Adrenal gland (tissue), 9 donors: ENCODE measurements at regions not wholly inside any gene's neighbourhood (a gene's known extent, or its start where the extent isn't known, plus 50 kb on each side); places are given as distances from the start of the nearest gene placed in this dataset.

ENCODE experiments used
- DNase-seq, 7 donors: peaks; one replicate each; pipeline ENCODE4 v3.0.0-alpha.2; 2019 to 2020
- H3K27ac ChIP-seq, 5 donors: fragments of 200-600 bp; sonication (generic) in 4 of 5; 1 replicate in 3 of 5; 2 replicates in 2 of 5; pipeline versions ENCODE4 v1.5.1 to v1.8.0; 2016 to 2020; ENCODE audit warnings: mild to moderate bottlenecking in 1 of 5
- H3K27me3 ChIP-seq: fragments of 200-600 bp; 2 replicates; pipeline ENCODE4 v1.8.0; 2021
- H3K36me3 ChIP-seq, 2 donors: fragments of 200-600 bp; replicated peaks in 1 of 2; 1 replicate in 1 of 2; 2 replicates in 1 of 2; pipeline versions ENCODE4 v1.5.1 to v1.8.0; 2018 to 2022
- H3K4me1 ChIP-seq, 2 donors: fragments of 200-600 bp; replicated peaks in 1 of 2; 1 replicate in 1 of 2; 2 replicates in 1 of 2; pipeline versions ENCODE4 v1.5.1 to v1.8.0; 2018 to 2021
- H3K4me3 ChIP-seq, 4 donors: fragments of 200-600 bp; sonication (generic) in 3 of 4; one replicate each; pipeline ENCODE4 v1.5.1; 2016 to 2018
- H3K9me3 ChIP-seq, 3 donors: fragments of 200-600 bp; sonication (generic) in 1 of 3; replicated peaks in 1 of 3; 1 replicate in 2 of 3; 2 replicates in 1 of 3; pipeline versions ENCODE4 v1.5.1 to v1.8.0; 2016 to 2021
- CTCF ChIP-seq, 6 experiments: fragments of 450-650 bp in 4 of 6; fragments of 200-600 bp in 2 of 6; sonication (generic) in 1 of 6; IDR thresholded peaks; 1 replicate in 5 of 6; 2 replicates in 1 of 6; pipeline versions ENCODE4 v1.5.1 to v1.8.0; 2016 to 2021; ENCODE audit warnings: antibody characterized with exemption in 6 of 6, mild to moderate bottlenecking in 2 of 6, moderate library complexity in 1 of 6
- POLR2A ChIP-seq, 2 donors: fragments of 450-650 bp; IDR thresholded peaks; one replicate each; pipeline ENCODE4 v1.6.1; 2017; ENCODE audit warnings: antibody characterized with exemption in 2 of 2, mild to moderate bottlenecking in 2 of 2, moderate library complexity in 1 of 2
- WGBS, 4 donors: extraction: QIAGEN DNeasy Blood & Tissue Kit in 2 of 4; methylation state at CpG; one replicate each; pipeline versions ENCODE4 v1.1.5 to v1.1.7; 2013 to 2017; 5-methylcytosine and 5-hydroxymethylcytosine counted together
- intact Hi-C, 2 donors: fragments of 100-400 bp; cut with DNase I; formaldehyde crosslinking; loops; one replicate each; pipeline versions ENCODE4 v1.14.1 to v1.15.0; 2022 to 2023
- donor health status: healthy with polysubstance abuse.
- donor health status: Bipolar disorder and iron deficiency.
- donor health status: DM: yes; HTN: yes; CAD: no.
- donor health status: DM: no; HTN: no; CAD: no.
- donor health status: DM: no; HTN: no; CAD: no.

DNA sequence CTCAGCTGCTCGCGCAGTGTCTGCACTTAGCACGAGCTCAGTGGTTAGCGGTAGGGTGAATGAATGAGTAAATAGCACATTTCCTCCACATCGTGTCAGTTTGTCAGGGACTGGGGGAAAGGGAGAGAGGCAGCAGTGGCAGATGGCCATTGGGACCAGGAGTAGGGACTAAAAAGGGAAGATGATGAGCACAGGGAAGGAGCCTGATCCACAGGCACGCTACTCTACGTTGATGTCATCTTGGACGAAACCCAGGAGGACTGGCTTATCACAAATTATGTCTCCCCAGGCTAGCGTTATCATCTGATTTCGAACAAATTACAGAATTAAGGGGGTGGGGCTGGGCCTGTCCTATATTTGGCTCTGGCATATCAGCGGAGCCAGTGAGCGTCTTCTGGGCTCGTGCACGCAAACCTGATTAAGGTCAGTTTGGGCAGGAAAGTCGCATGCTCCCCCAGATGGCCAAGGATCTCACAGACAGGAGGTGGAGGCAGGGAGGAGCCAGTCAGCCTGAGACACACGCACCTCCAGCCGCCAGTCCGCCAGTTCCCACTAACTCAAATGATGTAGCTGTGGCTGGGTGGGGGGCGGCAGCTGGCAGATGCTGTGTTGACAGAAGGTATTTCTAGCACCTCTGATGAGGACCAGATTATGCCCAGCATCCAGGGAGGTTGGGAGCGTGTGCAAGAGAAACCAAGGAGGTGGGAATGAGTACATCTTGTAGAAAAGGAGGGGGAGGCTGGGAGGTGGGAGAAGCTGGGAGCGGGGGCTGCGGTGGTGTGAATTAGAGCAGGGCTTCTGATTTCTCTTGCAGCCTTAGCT, 97.4 kb upstream of the PRDM11 start:
- Histone ChIP-seq H3K27ac (peak overlapping the region in 2 of 5 donors; percentile 62 to 84), H3K4me3 (no peak overlapping the region), H3K36me3 (no peaks in the 10 kb centered on the region), H3K4me1 (peaks cover 4 to 31% of the 10 kb centered on the region in 2 donors), H3K27me3 (no peaks in the 10 kb centered on the region), H3K9me3 (no peaks in the 10 kb centered on the region)
- peak in 6 of 7 donors; percentile 32 to 83 (median 58) for DNase-seq
- intact Hi-C loops = no loop called here
- no peak for TF ChIP-seq POLR2A (IDR thresholded peaks at IDR 0.05)
- no peak for TF ChIP-seq CTCF (IDR thresholded peaks at IDR 0.05)
- WGBS, 4 donors = 49 to 73% (median 60%) methylated on average over 22 of the region's 22 CpGs

- no peaks in the 10 kb centered on the region for H3K27me3 ChIP-seq
- H3K4me1 ChIP-seq = peaks cover 4 to 31% of the 10 kb centered on the region in 2 donors
- 85 to 88% (median 88%) methylated on average over 7 of the region's 7 CpGs for WGBS, 4 donors
- no peak for DNase-seq
- intact Hi-C loops = no loop called here
- no peaks in the 10 kb centered on the region for H3K9me3 ChIP-seq
- no peaks in the 10 kb centered on the region for H3K36me3 ChIP-seq
- TF ChIP-seq POLR2A (IDR thresholded peaks at IDR 0.05) (no peak), CTCF (IDR thresholded peaks at IDR 0.05) (no peak)
- H3K27ac ChIP-seq = no peak overlapping the region
- H3K4me3 ChIP-seq = no peak overlapping the region
These were observed 96.3 kb upstream of the PRDM11 start for GRCh38 chr11:45050111-45050510.

- Histone ChIP-seq H3K4me1 (peaks cover under 1 to 21% of the 10 kb centered on the region in 2 donors), H3K27me3 (no peaks in the 10 kb centered on the region), H3K9me3 (no peaks in the 10 kb centered on the region), H3K27ac (no peak overlapping the region), H3K4me3 (no peak overlapping the region), H3K36me3 (no peaks in the 10 kb centered on the region)
- intact Hi-C loops = no loop called here
- TF ChIP-seq CTCF (IDR thresholded peaks at IDR 0.05) (no peak), POLR2A (IDR thresholded peaks at IDR 0.05) (no peak)
- 87 to 96% (median 88%) methylated on average over 4 of the region's 4 CpGs for WGBS, 4 donors
- no peak for DNase-seq
These were observed 94.8 kb upstream of the PRDM11 start for GRCh38 chr11:45051621-45052020.

- intact Hi-C loops = no loop called here
- TF ChIP-seq CTCF (IDR thresholded peaks at IDR 0.05) = no peak
- TF ChIP-seq POLR2A (IDR thresholded peaks at IDR 0.05) = no peak
- Histone ChIP-seq H3K27ac (no peak overlapping the region), H3K4me1 (peaks cover 0 to 15% of the 10 kb centered on the region in 2 donors), H3K9me3 (no peaks in the 10 kb centered on the region), H3K27me3 (no peaks in the 10 kb centered on the region), H3K36me3 (no peaks in the 10 kb centered on the region), H3K4me3 (no peak overlapping the region)
- 61 to 73% (median 71%) methylated on average over 5 to 6 of the region's 6 CpGs for WGBS, 4 donors
- DNase-seq = no peak
These were observed 94.1 kb upstream of the PRDM11 start for GRCh38 chr11:45052361-45052760.
